ENCODE measurements at regions not wholly inside any gene's neighbourhood (a gene's known extent, or its start where the extent isn't known, plus 50 kb on each side); places are given as distances from the start of the nearest gene placed in this dataset.
"Not testable (repeated sequence)": the region's sequence is repeated elsewhere in the genome, so short reads cannot be mapped to it uniquely, and the experiment has no call there.

GRCh38 chr2:91497129-91498064, 2805.9 kb downstream of the RPIA start:
- H3K4me3 ChIP-seq (ENCODE audit: low read depth in 1 of 2, low read length in 2 of 2); H3K27ac ChIP-seq (ENCODE audit: low read depth, low read length); H3K27me3 ChIP-seq (ENCODE audit: control insufficient read depth in 1 of 2, insufficient read depth in 2 of 2, low read length in 2 of 2); H3K9ac ChIP-seq (ENCODE audit: low read depth in 1 of 2, low read length in 2 of 2); H3K36me3 ChIP-seq (ENCODE audit: control insufficient read depth in 1 of 2, insufficient read depth in 2 of 2, low read length in 2 of 2); H3K9me3 ChIP-seq (ENCODE audit: control insufficient read depth in 1 of 2, low read length in 2 of 2); H3K4me1 ChIP-seq (ENCODE audit: control insufficient read depth in 1 of 2, insufficient read depth in 2 of 2, low read length in 2 of 2): not testable (repeated sequence)

GRCh38 chr2:91498065-91498449, 2806.6 kb downstream of the RPIA start:
- H3K27me3 ChIP-seq (ENCODE audit: control insufficient read depth in 1 of 2, insufficient read depth in 2 of 2, low read length in 2 of 2); H3K9me3 ChIP-seq (ENCODE audit: control insufficient read depth in 1 of 2, low read length in 2 of 2); H3K36me3 ChIP-seq (ENCODE audit: control insufficient read depth in 1 of 2, insufficient read depth in 2 of 2, low read length in 2 of 2); H3K9ac ChIP-seq (ENCODE audit: low read depth in 1 of 2, low read length in 2 of 2); H3K4me3 ChIP-seq (ENCODE audit: low read depth in 1 of 2, low read length in 2 of 2); H3K4me1 ChIP-seq (ENCODE audit: control insufficient read depth in 1 of 2, insufficient read depth in 2 of 2, low read length in 2 of 2); H3K27ac ChIP-seq (ENCODE audit: low read depth, low read length): not testable (repeated sequence)

GRCh38 chr2:91498513-91499250, 2807.2 kb downstream of the RPIA start:
- H3K9me3 ChIP-seq (ENCODE audit: control insufficient read depth in 1 of 2, low read length in 2 of 2); H3K4me3 ChIP-seq (ENCODE audit: low read depth in 1 of 2, low read length in 2 of 2); H3K36me3 ChIP-seq (ENCODE audit: control insufficient read depth in 1 of 2, insufficient read depth in 2 of 2, low read length in 2 of 2); H3K27me3 ChIP-seq (ENCODE audit: control insufficient read depth in 1 of 2, insufficient read depth in 2 of 2, low read length in 2 of 2); H3K9ac ChIP-seq (ENCODE audit: low read depth in 1 of 2, low read length in 2 of 2); H3K4me1 ChIP-seq (ENCODE audit: control insufficient read depth in 1 of 2, insufficient read depth in 2 of 2, low read length in 2 of 2); H3K27ac ChIP-seq (ENCODE audit: low read depth, low read length): not testable (repeated sequence)

GRCh38 chr2:91499431-91500050, 2808.1 kb downstream of the RPIA start:
- not testable (repeated sequence) for H3K27ac ChIP-seq (ENCODE audit: low read depth, low read length); H3K9ac ChIP-seq (ENCODE audit: low read depth in 1 of 2, low read length in 2 of 2); H3K4me3 ChIP-seq (ENCODE audit: low read depth in 1 of 2, low read length in 2 of 2); H3K9me3 ChIP-seq (ENCODE audit: control insufficient read depth in 1 of 2, low read length in 2 of 2); H3K36me3 ChIP-seq (ENCODE audit: control insufficient read depth in 1 of 2, insufficient read depth in 2 of 2, low read length in 2 of 2); H3K27me3 ChIP-seq (ENCODE audit: control insufficient read depth in 1 of 2, insufficient read depth in 2 of 2, low read length in 2 of 2); H3K4me1 ChIP-seq (ENCODE audit: control insufficient read depth in 1 of 2, insufficient read depth in 2 of 2, low read length in 2 of 2)

GRCh38 chr2:91500246-91500977, 2808.9 kb downstream of the RPIA start:
- H3K36me3 ChIP-seq (ENCODE audit: control insufficient read depth in 1 of 2, insufficient read depth in 2 of 2, low read length in 2 of 2); H3K27ac ChIP-seq (ENCODE audit: low read depth, low read length); H3K9ac ChIP-seq (ENCODE audit: low read depth in 1 of 2, low read length in 2 of 2); H3K27me3 ChIP-seq (ENCODE audit: control insufficient read depth in 1 of 2, insufficient read depth in 2 of 2, low read length in 2 of 2); H3K4me1 ChIP-seq (ENCODE audit: control insufficient read depth in 1 of 2, insufficient read depth in 2 of 2, low read length in 2 of 2); H3K9me3 ChIP-seq (ENCODE audit: control insufficient read depth in 1 of 2, low read length in 2 of 2); H3K4me3 ChIP-seq (ENCODE audit: low read depth in 1 of 2, low read length in 2 of 2): not testable (repeated sequence)

- not testable (repeated sequence) for H3K9ac ChIP-seq (ENCODE audit: low read depth in 1 of 2, low read length in 2 of 2); H3K36me3 ChIP-seq (ENCODE audit: control insufficient read depth in 1 of 2, insufficient read depth in 2 of 2, low read length in 2 of 2); H3K27ac ChIP-seq (ENCODE audit: low read depth, low read length); H3K4me1 ChIP-seq (ENCODE audit: control insufficient read depth in 1 of 2, insufficient read depth in 2 of 2, low read length in 2 of 2); H3K4me3 ChIP-seq (ENCODE audit: low read depth in 1 of 2, low read length in 2 of 2); H3K9me3 ChIP-seq (ENCODE audit: control insufficient read depth in 1 of 2, low read length in 2 of 2); H3K27me3 ChIP-seq (ENCODE audit: control insufficient read depth in 1 of 2, insufficient read depth in 2 of 2, low read length in 2 of 2)
These were observed 2809.5 kb downstream of the RPIA start for GRCh38 chr2:91500978-91501310.

- H3K4me3 ChIP-seq (ENCODE audit: low read depth in 1 of 2, low read length in 2 of 2); H3K27me3 ChIP-seq (ENCODE audit: control insufficient read depth in 1 of 2, insufficient read depth in 2 of 2, low read length in 2 of 2); H3K9ac ChIP-seq (ENCODE audit: low read depth in 1 of 2, low read length in 2 of 2); H3K9me3 ChIP-seq (ENCODE audit: control insufficient read depth in 1 of 2, low read length in 2 of 2); H3K4me1 ChIP-seq (ENCODE audit: control insufficient read depth in 1 of 2, insufficient read depth in 2 of 2, low read length in 2 of 2); H3K36me3 ChIP-seq (ENCODE audit: control insufficient read depth in 1 of 2, insufficient read depth in 2 of 2, low read length in 2 of 2); H3K27ac ChIP-seq (ENCODE audit: low read depth, low read length): not testable (repeated sequence)
These were observed 2810.1 kb downstream of the RPIA start for GRCh38 chr2:91501481-91502080.

GRCh38 chr2:91503572-91503958, 2812.1 kb downstream of the RPIA start:
- H3K4me1 ChIP-seq (ENCODE audit: control insufficient read depth in 1 of 2, insufficient read depth in 2 of 2, low read length in 2 of 2); H3K9ac ChIP-seq (ENCODE audit: low read depth in 1 of 2, low read length in 2 of 2); H3K36me3 ChIP-seq (ENCODE audit: control insufficient read depth in 1 of 2, insufficient read depth in 2 of 2, low read length in 2 of 2); H3K27ac ChIP-seq (ENCODE audit: low read depth, low read length); H3K9me3 ChIP-seq (ENCODE audit: control insufficient read depth in 1 of 2, low read length in 2 of 2); H3K27me3 ChIP-seq (ENCODE audit: control insufficient read depth in 1 of 2, insufficient read depth in 2 of 2, low read length in 2 of 2); H3K4me3 ChIP-seq (ENCODE audit: low read depth in 1 of 2, low read length in 2 of 2): not testable (repeated sequence)

GRCh38 chr2:91503959-91504741, 2812.7 kb downstream of the RPIA start:
- H3K27me3 ChIP-seq (ENCODE audit: control insufficient read depth in 1 of 2, insufficient read depth in 2 of 2, low read length in 2 of 2); H3K27ac ChIP-seq (ENCODE audit: low read depth, low read length); H3K4me1 ChIP-seq (ENCODE audit: control insufficient read depth in 1 of 2, insufficient read depth in 2 of 2, low read length in 2 of 2); H3K9ac ChIP-seq (ENCODE audit: low read depth in 1 of 2, low read length in 2 of 2); H3K4me3 ChIP-seq (ENCODE audit: low read depth in 1 of 2, low read length in 2 of 2); H3K36me3 ChIP-seq (ENCODE audit: control insufficient read depth in 1 of 2, insufficient read depth in 2 of 2, low read length in 2 of 2); H3K9me3 ChIP-seq (ENCODE audit: control insufficient read depth in 1 of 2, low read length in 2 of 2): not testable (repeated sequence)
